ENCODE measurements at regions not wholly inside any gene's neighbourhood (a gene's known extent, or its start where the extent isn't known, plus 50 kb on each side); places are given as distances from the start of the nearest gene placed in this dataset.

- H3K4me1 ChIP-seq (ENCODE audit: insufficient read depth, low read length, poor library complexity, severe bottlenecking), result no peaks in the 10 kb centered on the region
- no peak for DNase-seq (ENCODE audit: low spot score)
- CTCF ChIA-PET, result no interaction called here
- H3K9me3 ChIP-seq (ENCODE audit: low read depth, low read length, poor library complexity, severe bottlenecking), result no peaks in the 10 kb centered on the region
- intact Hi-C loops (cut with micrococcal nuclease; ENCODE audit: unreplicated experiment), result no loop called here
- no peaks in the 10 kb centered on the region for H3K36me3 ChIP-seq (ENCODE audit: insufficient read depth, low read length, poor library complexity, severe bottlenecking)
- POLR2A ChIA-PET (ENCODE audit: low non-redundant PET), result no interaction called here
- H3K4me3 ChIP-seq (ENCODE audit: low read depth, low read length, poor library complexity, severe bottlenecking), result no peak overlapping the region
- TF ChIP-seq CTCF (conservative IDR thresholded peaks at IDR 0.05; ENCODE audit: low read depth, low read length), result no peak
- no peak for TF ChIP-seq EZH2 (IDR thresholded peaks at IDR 0.05; ENCODE audit: borderline replicate concordance, low read depth, low read length, poor library complexity, severe bottlenecking)
- H3K27me3 ChIP-seq (replicated peaks; ENCODE audit: insufficient read depth, low read depth, low read length, poor library complexity), result no peaks in the 10 kb centered on the region
- no TSS peak for BruUV-seq (replicated peaks)
- no peak overlapping the region for H3K27ac ChIP-seq (ENCODE audit: low read depth, low read length, poor library complexity, severe bottlenecking)
These were observed 99.7 kb upstream of the IRF2BP2 start for GRCh38 chr1:234709473-234710228.

- ChIA-PET CTCF (no interaction called here), POLR2A (ENCODE audit: low non-redundant PET) (no interaction called here)
- Histone ChIP-seq H3K9me3 (ENCODE audit: low read depth, low read length, poor library complexity, severe bottlenecking) (no peaks in the 10 kb centered on the region), H3K27ac (ENCODE audit: low read depth, low read length, poor library complexity, severe bottlenecking) (no peak overlapping the region), H3K36me3 (ENCODE audit: insufficient read depth, low read length, poor library complexity, severe bottlenecking) (no peaks in the 10 kb centered on the region), H3K27me3 (replicated peaks; ENCODE audit: insufficient read depth, low read depth, low read length, poor library complexity) (no peaks in the 10 kb centered on the region), H3K4me3 (ENCODE audit: low read depth, low read length, poor library complexity, severe bottlenecking) (no peak overlapping the region), H3K4me1 (ENCODE audit: insufficient read depth, low read length, poor library complexity, severe bottlenecking) (no peaks in the 10 kb centered on the region)
- BruUV-seq (replicated peaks), result no TSS peak
- no peak for DNase-seq (ENCODE audit: low spot score)
- intact Hi-C loops (cut with micrococcal nuclease; ENCODE audit: unreplicated experiment), result no loop called here
- TF ChIP-seq EZH2 (IDR thresholded peaks at IDR 0.05; ENCODE audit: borderline replicate concordance, low read depth, low read length, poor library complexity, severe bottlenecking) (no peak), CTCF (conservative IDR thresholded peaks at IDR 0.05; ENCODE audit: low read depth, low read length) (no peak)
These were observed 98.9 kb upstream of the IRF2BP2 start for GRCh38 chr1:234708700-234709395.

GRCh38 chr1:234707641-234708040 is 97.7 kb upstream of the IRF2BP2 start:
- H3K4me3 ChIP-seq (ENCODE audit: low read depth, low read length, poor library complexity, severe bottlenecking), result no peak overlapping the region
- no peak for DNase-seq (ENCODE audit: low spot score)
- no peaks in the 10 kb centered on the region for H3K4me1 ChIP-seq (ENCODE audit: insufficient read depth, low read length, poor library complexity, severe bottlenecking)
- H3K27ac ChIP-seq (ENCODE audit: low read depth, low read length, poor library complexity, severe bottlenecking), result no peak overlapping the region
- BruUV-seq (replicated peaks), result no TSS peak
- intact Hi-C loops (cut with micrococcal nuclease; ENCODE audit: unreplicated experiment), result no loop called here
- CTCF ChIA-PET, result no interaction called here
- TF ChIP-seq EZH2 (IDR thresholded peaks at IDR 0.05; ENCODE audit: borderline replicate concordance, low read depth, low read length, poor library complexity, severe bottlenecking), result no peak
- no peaks in the 10 kb centered on the region for H3K27me3 ChIP-seq (replicated peaks; ENCODE audit: insufficient read depth, low read depth, low read length, poor library complexity)
- no peaks in the 10 kb centered on the region for H3K9me3 ChIP-seq (ENCODE audit: low read depth, low read length, poor library complexity, severe bottlenecking)
- POLR2A ChIA-PET (ENCODE audit: low non-redundant PET), result no interaction called here
- no peaks in the 10 kb centered on the region for H3K36me3 ChIP-seq (ENCODE audit: insufficient read depth, low read length, poor library complexity, severe bottlenecking)
